AG10803 (cell line): ENCODE measurements at regions not wholly inside any gene's neighbourhood (a gene's known extent, or its start where the extent isn't known, plus 50 kb on each side); places are given as distances from the start of the nearest gene placed in this dataset.

ENCODE experiments used
- DNase-seq: peaks from one replicate; pipeline ENCODE4 v3.0.0; 2010; ENCODE audit warnings: low read depth
- H3K4me3 ChIP-seq: 2 replicates; pipeline ENCODE4 v1.5.1; 2011; ENCODE audit warnings: mild to moderate bottlenecking, low read length, control low read depth
- TF ChIP-seq, protein P1 (sequence below): conservative IDR thresholded peaks from 2 replicates; pipeline ENCODE4 v1.5.1; 2011; ENCODE audit warnings: mild to moderate bottlenecking, low read length, control low read depth, inconsistent platforms

DNA sequence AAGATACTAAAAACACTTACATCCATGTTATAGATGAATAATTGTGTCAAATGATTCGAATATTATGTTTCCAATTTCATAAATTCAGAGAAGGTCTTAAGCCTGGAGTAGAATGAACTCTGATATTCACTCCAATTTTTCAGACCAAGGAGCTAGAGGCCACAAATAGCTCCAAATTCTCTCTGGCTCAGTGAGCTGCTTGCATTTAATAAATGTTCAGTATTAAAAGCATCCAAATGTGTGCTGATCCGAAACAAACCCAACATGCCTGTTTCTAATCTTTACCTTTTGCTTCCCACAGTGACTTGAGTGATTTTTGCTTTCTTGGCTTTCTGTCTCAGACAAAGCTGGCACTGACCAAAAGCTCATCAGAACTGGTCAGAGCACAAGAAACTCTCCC is 291.4 kb downstream of the CCDC85A start:
- DNase-seq = no peak
- no peak overlapping the region for H3K4me3 ChIP-seq
- TF ChIP-seq, protein P1, sequence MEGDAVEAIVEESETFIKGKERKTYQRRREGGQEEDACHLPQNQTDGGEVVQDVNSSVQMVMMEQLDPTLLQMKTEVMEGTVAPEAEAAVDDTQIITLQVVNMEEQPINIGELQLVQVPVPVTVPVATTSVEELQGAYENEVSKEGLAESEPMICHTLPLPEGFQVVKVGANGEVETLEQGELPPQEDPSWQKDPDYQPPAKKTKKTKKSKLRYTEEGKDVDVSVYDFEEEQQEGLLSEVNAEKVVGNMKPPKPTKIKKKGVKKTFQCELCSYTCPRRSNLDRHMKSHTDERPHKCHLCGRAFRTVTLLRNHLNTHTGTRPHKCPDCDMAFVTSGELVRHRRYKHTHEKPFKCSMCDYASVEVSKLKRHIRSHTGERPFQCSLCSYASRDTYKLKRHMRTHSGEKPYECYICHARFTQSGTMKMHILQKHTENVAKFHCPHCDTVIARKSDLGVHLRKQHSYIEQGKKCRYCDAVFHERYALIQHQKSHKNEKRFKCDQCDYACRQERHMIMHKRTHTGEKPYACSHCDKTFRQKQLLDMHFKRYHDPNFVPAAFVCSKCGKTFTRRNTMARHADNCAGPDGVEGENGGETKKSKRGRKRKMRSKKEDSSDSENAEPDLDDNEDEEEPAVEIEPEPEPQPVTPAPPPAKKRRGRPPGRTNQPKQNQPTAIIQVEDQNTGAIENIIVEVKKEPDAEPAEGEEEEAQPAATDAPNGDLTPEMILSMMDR = no peak

DNA sequence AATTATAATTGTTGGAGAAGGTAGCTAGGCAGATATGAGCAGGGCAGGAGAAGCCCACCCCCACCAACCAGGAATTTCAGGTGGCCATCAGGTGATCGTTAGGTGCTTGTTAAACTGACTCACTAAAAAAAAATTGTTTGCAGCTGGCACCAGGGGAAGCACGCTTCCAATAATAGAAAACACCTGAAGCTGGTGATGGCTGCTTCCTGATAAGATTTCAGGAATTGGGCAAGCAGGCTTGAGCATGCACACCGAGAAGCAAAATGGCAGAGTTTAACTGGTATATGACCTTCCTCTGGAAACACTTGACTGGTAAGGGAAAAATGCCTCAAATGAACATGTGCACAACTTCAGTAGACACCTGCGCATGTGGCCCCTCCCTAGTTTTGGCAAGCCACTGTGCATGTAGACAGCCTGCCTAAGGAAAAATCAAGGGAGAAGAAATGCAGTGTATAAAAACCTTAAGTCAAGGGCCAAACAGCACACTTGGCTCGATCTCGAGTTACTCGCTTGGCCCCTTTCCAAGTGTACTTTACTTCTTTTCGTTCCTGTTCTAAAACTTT is 292.8 kb downstream of the CCDC85A start:
- TF ChIP-seq, protein P1 = no peak

DNA sequence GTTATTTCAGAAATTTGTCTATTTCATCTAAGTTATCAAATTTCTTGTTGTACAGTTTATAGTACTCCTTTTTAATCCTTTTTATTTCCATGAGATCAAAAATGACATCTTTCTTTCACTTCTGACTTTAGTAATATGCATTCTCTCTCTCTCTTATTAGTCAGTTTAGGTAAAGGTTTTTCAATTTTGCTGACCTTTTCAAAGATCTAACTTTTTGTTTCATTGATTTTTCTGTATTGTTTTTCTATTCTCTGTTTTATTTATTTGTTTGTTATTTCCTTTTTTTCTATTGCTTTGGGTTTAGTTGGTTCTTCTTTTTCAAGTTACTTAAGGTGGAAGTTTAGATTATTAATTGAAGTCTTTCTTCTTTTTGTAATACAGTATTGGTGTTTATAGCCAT is 294.2 kb downstream of the CCDC85A start:
- TF ChIP-seq, protein P1 = no peak
- DNase-seq = no peak
- H3K4me3 ChIP-seq = no peak overlapping the region

More for the DNA sequence above, 292.8 kb downstream of the CCDC85A start:
- DNase-seq = no peak
- H3K4me3 ChIP-seq = no peak overlapping the region

DNA sequence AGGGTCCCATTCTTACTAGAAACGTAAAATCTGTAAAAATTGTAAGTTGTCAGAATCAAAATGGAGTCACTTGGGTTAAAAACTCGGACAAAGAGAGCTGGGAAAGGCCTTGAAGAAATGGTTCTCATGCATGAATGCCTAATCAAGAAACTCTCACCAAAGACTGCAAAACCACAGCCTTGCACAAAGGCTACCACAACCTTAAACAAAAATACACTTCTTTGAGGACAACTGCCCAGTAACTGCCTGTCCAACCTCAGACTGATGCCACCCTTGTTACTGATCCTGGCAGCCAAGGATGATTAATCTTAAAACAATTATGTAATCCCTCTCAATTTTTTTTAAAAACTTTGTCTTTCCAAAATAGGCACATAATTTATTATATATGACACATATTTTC is 299.3 kb downstream of the CCDC85A start:
- no peak overlapping the region for H3K4me3 ChIP-seq
- DNase-seq = peak; percentile 52
- TF ChIP-seq, protein P1 = no peak

DNA sequence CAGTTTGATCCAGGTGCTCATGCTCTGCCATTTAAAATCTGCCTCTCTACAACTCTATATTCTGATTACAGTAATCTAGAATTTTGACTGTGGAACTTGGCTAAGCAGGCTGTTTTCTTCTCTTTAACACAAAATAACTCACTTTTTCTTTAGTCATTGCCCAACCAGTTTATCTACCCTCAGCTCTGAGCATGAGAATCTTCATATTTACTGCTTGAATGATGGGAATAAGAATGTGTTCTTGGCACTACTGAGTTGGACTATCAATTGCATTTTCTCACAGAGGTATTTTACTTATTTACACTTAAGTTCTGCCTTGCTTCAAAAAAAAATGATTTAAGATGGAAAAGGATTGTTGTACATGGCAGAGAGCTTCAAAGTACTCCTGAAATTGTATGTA is 301.1 kb downstream of the CCDC85A start:
- TF ChIP-seq, protein P1 = no peak
- peak; percentile 36 for DNase-seq
- no peak overlapping the region for H3K4me3 ChIP-seq

DNA sequence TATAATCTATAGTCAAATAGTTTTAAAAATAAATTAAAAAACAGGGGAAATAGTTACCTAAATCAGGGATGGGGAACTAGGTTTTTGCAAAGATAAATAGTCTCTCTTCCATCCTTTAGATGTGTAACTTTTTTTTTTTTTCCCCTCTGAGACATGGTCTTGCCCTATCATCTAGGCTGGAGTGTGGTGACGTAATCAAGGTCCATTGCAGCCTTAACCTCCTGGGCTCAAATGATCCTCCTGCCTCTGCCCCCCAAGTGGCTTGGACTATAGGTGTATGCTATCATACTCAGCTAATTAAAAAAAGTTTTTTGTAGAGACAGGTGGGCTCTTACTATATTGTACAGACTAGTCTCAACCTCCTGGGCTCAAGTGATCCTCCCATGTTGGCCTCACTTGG is 316.5 kb downstream of the CCDC85A start:
- no peak for DNase-seq
- H3K4me3 ChIP-seq = no peak overlapping the region
- TF ChIP-seq, protein P1 = no peak

DNA sequence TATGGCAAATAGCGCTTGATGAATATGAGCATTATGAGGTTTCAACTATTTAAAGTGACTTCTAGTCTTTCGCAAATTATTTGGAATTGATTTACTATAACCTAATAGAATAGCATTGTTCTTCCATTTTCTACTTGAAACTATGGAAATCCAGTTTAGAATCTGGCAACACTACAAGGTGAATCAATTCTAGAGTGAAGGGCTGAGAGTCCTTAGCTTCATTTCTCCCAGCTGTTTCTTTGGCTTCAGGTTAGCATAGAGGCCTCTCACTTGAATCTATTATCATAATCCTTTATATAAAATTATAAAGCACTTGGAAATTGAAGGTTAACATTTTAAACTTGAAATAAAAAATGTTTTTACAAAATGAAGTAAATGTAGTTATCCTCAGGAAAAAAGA is 318.8 kb downstream of the CCDC85A start:
- no peak overlapping the region for H3K4me3 ChIP-seq
- TF ChIP-seq, protein P1 = no peak
- DNase-seq = no peak
